Activated naive CD8-positive, alpha-beta T cell treated with anti-CD3 and anti-CD28 coated beads, Interleukin-2, amount 50 U/mL, for 24 hours (primary cell): ENCODE measurements at regions not wholly inside any gene's neighbourhood (a gene's known extent, or its start where the extent isn't known, plus 50 kb on each side); places are given as distances from the start of the nearest gene placed in this dataset.

Experiments used
- ATAC-seq: fragments of 150-1000 bp; cut with Tn5 transposase; one replicate; pipeline ENCODE4 v1.10.0; 2021
- DNase-seq: peaks from one replicate; pipeline ENCODE4 v3.0.0; 2021
- H3K27ac Mint-ChIP-seq: one replicate; pipeline ENCODE4 v1.8.0; 2021; ENCODE audit warnings: mild to moderate bottlenecking, mixed read lengths
- H3K27me3 Mint-ChIP-seq: one replicate; pipeline ENCODE4 v1.8.0; 2021; ENCODE audit warnings: mixed read lengths
- H3K36me3 Mint-ChIP-seq: one replicate; pipeline ENCODE4 v1.8.0; 2021; ENCODE audit warnings: low read depth, mixed read lengths
- H3K4me1 Mint-ChIP-seq: one replicate; pipeline ENCODE4 v1.8.0; 2021; ENCODE audit warnings: mixed read lengths
- H3K4me3 Mint-ChIP-seq: one replicate; pipeline ENCODE4 v1.8.0; 2021; ENCODE audit warnings: mild to moderate bottlenecking, moderate library complexity, mixed read lengths
- H3K9me3 Mint-ChIP-seq: one replicate; pipeline ENCODE4 v1.8.0; 2021; ENCODE audit warnings: mixed read lengths

DNA sequence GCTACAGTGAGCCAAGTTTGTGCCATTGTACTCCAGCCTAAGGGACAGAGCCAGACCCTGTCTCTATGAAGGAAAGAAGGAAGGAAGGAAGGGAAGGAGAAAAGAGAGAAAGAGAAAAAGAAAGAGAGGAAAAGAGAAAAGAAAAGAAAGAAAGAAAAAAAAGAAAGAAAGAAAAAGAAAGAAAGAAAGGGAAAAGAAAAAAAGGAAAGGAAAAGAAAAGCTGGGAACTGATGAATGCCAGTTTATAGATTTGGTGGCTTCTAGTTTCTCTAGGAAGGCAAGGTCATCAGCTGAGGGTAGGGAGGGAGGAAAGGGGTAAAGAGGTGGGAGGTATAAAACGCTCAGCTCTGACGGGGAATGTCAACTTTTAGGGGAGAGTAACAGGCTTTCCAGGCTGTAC lies 62.3 kb upstream of the AKT3 start:
- H3K4me3 Mint-ChIP-seq = no peak overlapping the region
- no peaks in the 10 kb centered on the region for H3K36me3 Mint-ChIP-seq
- ATAC-seq (no peak), DNase-seq (no peak)
- H3K9me3 Mint-ChIP-seq = peaks cover 3% of the 10 kb centered on the region
- no peak overlapping the region for H3K27ac Mint-ChIP-seq
- H3K4me1 Mint-ChIP-seq = peaks cover 7% of the 10 kb centered on the region
- peaks cover 29% of the 10 kb centered on the region for H3K27me3 Mint-ChIP-seq

DNA sequence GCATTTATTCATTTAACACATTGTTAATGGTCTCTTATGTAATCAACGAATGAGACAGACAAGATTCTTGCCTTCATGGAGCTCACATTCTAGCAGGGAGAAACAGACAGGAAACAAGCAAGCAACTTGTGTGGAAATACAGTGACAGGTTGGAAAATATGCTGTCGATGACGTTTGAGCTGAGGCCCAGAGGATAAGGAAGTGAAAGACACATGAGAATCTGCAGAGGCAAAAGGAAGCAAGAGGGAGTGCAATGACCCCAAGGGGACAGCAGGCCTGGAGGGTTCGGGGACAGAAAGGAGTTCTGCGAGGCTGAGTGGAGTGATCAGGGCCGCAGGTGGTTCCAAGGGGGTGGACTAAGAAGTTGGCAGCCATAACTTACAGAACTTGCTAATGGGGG lies 60.6 kb upstream of the AKT3 start:
- ATAC-seq = no peak
- Mint-ChIP-seq H3K9me3 (peaks cover 3% of the 10 kb centered on the region), H3K27ac (no peak overlapping the region), H3K4me3 (no peak overlapping the region), H3K27me3 (peaks cover 18% of the 10 kb centered on the region), H3K36me3 (no peaks in the 10 kb centered on the region), H3K4me1 (no peaks in the 10 kb centered on the region)
- no peak for DNase-seq

DNA sequence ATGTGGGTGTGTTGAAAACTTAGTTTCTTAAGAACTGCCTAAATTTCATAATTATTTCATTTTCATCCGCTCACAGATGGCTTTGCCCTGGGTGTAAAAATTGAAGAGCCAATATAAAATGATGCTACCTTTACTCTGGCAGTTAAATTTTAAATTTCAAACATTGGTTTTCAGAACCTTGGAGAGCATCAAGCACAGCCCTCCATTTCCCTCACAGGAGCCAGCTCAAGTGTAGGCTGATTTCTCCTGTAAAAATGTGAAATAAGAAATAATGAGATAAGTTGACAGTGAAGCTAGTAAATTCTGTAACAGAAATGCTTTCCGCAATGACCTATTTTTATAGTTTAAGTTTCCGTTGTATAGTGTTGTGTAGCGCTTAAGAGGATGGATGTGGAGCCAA lies 53.9 kb upstream of the AKT3 start:
- H3K9me3 Mint-ChIP-seq = no peaks in the 10 kb centered on the region
- H3K4me3 Mint-ChIP-seq = no peak overlapping the region
- no peaks in the 10 kb centered on the region for H3K4me1 Mint-ChIP-seq
- no peak for ATAC-seq
- no peak for DNase-seq
- no peak overlapping the region for H3K27ac Mint-ChIP-seq
- no peaks in the 10 kb centered on the region for H3K36me3 Mint-ChIP-seq
- peaks cover 16% of the 10 kb centered on the region for H3K27me3 Mint-ChIP-seq

DNA sequence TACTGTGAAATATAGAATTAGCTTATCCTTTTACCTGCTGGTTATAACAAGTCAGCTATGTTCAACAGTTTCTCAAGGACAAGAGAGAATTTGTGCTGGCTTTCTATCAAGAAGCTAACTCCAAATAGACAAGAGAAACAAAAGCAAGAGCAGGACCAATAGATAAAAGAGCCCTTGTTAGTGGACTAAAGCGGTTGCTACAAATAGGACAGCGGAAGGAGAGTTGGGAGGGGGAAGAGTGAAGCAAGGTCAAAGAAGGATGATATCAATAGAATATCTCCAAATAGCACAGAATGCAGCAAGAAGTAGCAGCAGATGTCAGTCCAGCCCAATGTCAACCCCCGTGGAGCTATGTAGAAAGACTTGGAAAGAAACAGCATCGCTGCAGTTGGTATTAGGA lies 53.0 kb upstream of the AKT3 start:
- no peak overlapping the region for H3K4me3 Mint-ChIP-seq
- no peak overlapping the region for H3K27ac Mint-ChIP-seq
- H3K27me3 Mint-ChIP-seq = peaks cover 16% of the 10 kb centered on the region
- H3K36me3 Mint-ChIP-seq = no peaks in the 10 kb centered on the region
- no peak for DNase-seq
- no peak for ATAC-seq
- no peaks in the 10 kb centered on the region for H3K4me1 Mint-ChIP-seq
- H3K9me3 Mint-ChIP-seq = no peaks in the 10 kb centered on the region

DNA sequence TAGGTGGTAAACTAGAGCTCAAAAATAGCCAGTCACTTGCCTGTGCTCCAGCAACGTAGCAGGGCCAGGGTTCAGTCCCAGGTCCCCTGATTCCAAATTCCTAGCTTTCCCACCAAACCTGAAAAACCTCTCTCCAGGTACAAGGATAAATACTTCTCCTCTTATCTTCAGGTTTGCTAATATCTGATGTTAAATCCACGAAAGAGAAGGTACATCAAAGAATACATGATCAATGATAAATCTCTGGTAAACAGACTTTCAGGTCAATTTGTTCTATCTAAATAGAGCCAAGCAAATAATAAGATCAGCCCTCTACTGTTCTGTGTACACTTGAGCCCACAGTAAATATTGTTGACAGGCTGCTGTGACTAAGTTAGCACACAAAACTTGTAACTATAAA lies 52.1 kb upstream of the AKT3 start:
- Mint-ChIP-seq H3K27me3 (peaks cover 14% of the 10 kb centered on the region), H3K9me3 (no peaks in the 10 kb centered on the region), H3K36me3 (no peaks in the 10 kb centered on the region), H3K4me1 (no peaks in the 10 kb centered on the region), H3K27ac (no peak overlapping the region), H3K4me3 (no peak overlapping the region)
- no peak for DNase-seq
- no peak for ATAC-seq
